Activated CD8-positive, alpha-beta T cell treated with anti-CD3 and anti-CD28 coated beads for 36 hours (primary cell): ENCODE measurements at regions not wholly inside any gene's neighbourhood (a gene's known extent, or its start where the extent isn't known, plus 50 kb on each side); places are given as distances from the start of the nearest gene placed in this dataset.

Experiments used
- ATAC-seq: fragments of 200-7000 bp; cut with Tn5 transposase; one replicate; pipeline ENCODE4 v1.10.0; 2021; ENCODE audit warnings: mild to moderate bottlenecking, moderate library complexity
- CTCF ChIA-PET: fragments of 350-600 bp; sonication (Branson Sonifier 250); formaldehyde crosslinking; loops from one replicate; lab custom pipeline; 2021; ENCODE audit warnings: antibody characterized with exemption; lab: Charles Lee
- POLR2A ChIA-PET: fragments of 350-600 bp; sonication (Branson Sonifier 250); formaldehyde crosslinking; loops from one replicate; lab custom pipeline; 2021; ENCODE audit warnings: antibody characterized with exemption; lab: Charles Lee
- DNase-seq: peaks from one replicate; pipeline ENCODE4 v3.0.0-alpha.2; 2020
- H3K27ac Mint-ChIP-seq: one replicate; pipeline ENCODE4 v1.8.0; 2021; ENCODE audit warnings: mild to moderate bottlenecking, mixed read lengths
- H3K27me3 Mint-ChIP-seq: one replicate; pipeline ENCODE4 v1.8.0; 2021; ENCODE audit warnings: mixed read lengths
- H3K36me3 Mint-ChIP-seq: one replicate; pipeline ENCODE4 v1.8.0; 2021; ENCODE audit warnings: low read depth, mixed read lengths
- H3K4me1 Mint-ChIP-seq: one replicate; pipeline ENCODE4 v1.8.0; 2021; ENCODE audit warnings: low read depth, mixed read lengths
- H3K4me3 Mint-ChIP-seq: one replicate; pipeline ENCODE4 v1.8.0; 2021; ENCODE audit warnings: mild to moderate bottlenecking, moderate library complexity, mixed read lengths
- H3K9me3 Mint-ChIP-seq: one replicate; pipeline ENCODE4 v1.8.0; 2021; ENCODE audit warnings: mixed read lengths
- CTCF ChIP-seq: fragments of 200-600 bp; IDR thresholded peaks from one replicate; pipeline ENCODE4 v1.8.0; 2022; ENCODE audit warnings: antibody characterized with exemption, mild to moderate bottlenecking
- intact Hi-C: fragments of 100-400 bp; cut with micrococcal nuclease; formaldehyde crosslinking; loops from one replicate; pipeline ENCODE4 v1.10.0; 2022

GRCh38 chr11:26045082-26045481 is 286.8 kb upstream of the ANO3 start:
- no peak overlapping the region for H3K4me3 Mint-ChIP-seq
- DNase-seq (no peak), ATAC-seq (no peak)
- H3K27me3 Mint-ChIP-seq: no peaks in the 10 kb centered on the region
- intact Hi-C loops: no loop called here
- TF ChIP-seq CTCF: no peak
- no peaks in the 10 kb centered on the region for H3K36me3 Mint-ChIP-seq
- no peaks in the 10 kb centered on the region for H3K4me1 Mint-ChIP-seq
- no peak overlapping the region for H3K27ac Mint-ChIP-seq
- POLR2A ChIA-PET: no interaction called here
- CTCF ChIA-PET: no interaction called here
- H3K9me3 Mint-ChIP-seq: peaks cover 4% of the 10 kb centered on the region

- no peak for DNase-seq
- Mint-ChIP-seq H3K9me3 (peaks cover 9% of the 10 kb centered on the region), H3K27me3 (no peaks in the 10 kb centered on the region), H3K4me3 (no peak overlapping the region), H3K27ac (no peak overlapping the region), H3K36me3 (no peaks in the 10 kb centered on the region), H3K4me1 (no peaks in the 10 kb centered on the region)
- intact Hi-C loops: no loop called here
- CTCF ChIA-PET: no interaction called here
- TF ChIP-seq CTCF: no peak
- POLR2A ChIA-PET: no interaction called here
- no peak for ATAC-seq
Observed at GRCh38 chr11:26048271-26048670, 283.7 kb upstream of the ANO3 start.

GRCh38 chr11:26053966-26054365 is 278.0 kb upstream of the ANO3 start:
- Mint-ChIP-seq H3K36me3 (no peaks in the 10 kb centered on the region), H3K4me1 (no peaks in the 10 kb centered on the region), H3K27ac (no peak overlapping the region), H3K9me3 (peaks cover 12% of the 10 kb centered on the region), H3K4me3 (no peak overlapping the region), H3K27me3 (no peaks in the 10 kb centered on the region)
- no peak for TF ChIP-seq CTCF
- ATAC-seq: no peak
- no peak for DNase-seq
- intact Hi-C loops: no loop called here
- ChIA-PET CTCF (no interaction called here), POLR2A (no interaction called here)

GRCh38 chr11:26062660-26063059 is 269.3 kb upstream of the ANO3 start:
- ATAC-seq (no peak), DNase-seq (no peak)
- Mint-ChIP-seq H3K4me3 (no peak overlapping the region), H3K4me1 (no peaks in the 10 kb centered on the region), H3K36me3 (no peaks in the 10 kb centered on the region), H3K9me3 (no peaks in the 10 kb centered on the region), H3K27me3 (no peaks in the 10 kb centered on the region), H3K27ac (no peak overlapping the region)
- POLR2A ChIA-PET: no interaction called here
- TF ChIP-seq CTCF: no peak
- CTCF ChIA-PET: no interaction called here
- intact Hi-C loops: no loop called here

- intact Hi-C loops: no loop called here
- no peak overlapping the region for H3K27ac Mint-ChIP-seq
- no peak overlapping the region for H3K4me3 Mint-ChIP-seq
- no peaks in the 10 kb centered on the region for H3K36me3 Mint-ChIP-seq
- DNase-seq (no peak), ATAC-seq (no peak)
- no peaks in the 10 kb centered on the region for H3K27me3 Mint-ChIP-seq
- no peaks in the 10 kb centered on the region for H3K4me1 Mint-ChIP-seq
- POLR2A ChIA-PET: no interaction called here
- peaks cover 2% of the 10 kb centered on the region for H3K9me3 Mint-ChIP-seq
- CTCF ChIA-PET: no interaction called here
- TF ChIP-seq CTCF: no peak
Observed at GRCh38 chr11:26063915-26064314, 268.0 kb upstream of the ANO3 start.
